Esophagus muscularis mucosa (tissue), 4 donors: ENCODE measurements at regions not wholly inside any gene's neighbourhood (a gene's known extent, or its start where the extent isn't known, plus 50 kb on each side); places are given as distances from the start of the nearest gene placed in this dataset.
"Not testable (repeated sequence)": the region's sequence is repeated elsewhere in the genome, so short reads cannot be mapped to it uniquely, and the experiment has no call there.

Experiments used
- DNase-seq: peaks from one replicate; pipeline ENCODE4 v3.0.0-alpha.2; 2017; ENCODE audit errors: extremely low spot score
- H3K27ac ChIP-seq, 4 donors: fragments of 200-600 bp; sonication (generic); replicated peaks in 1 of 4; 1 replicate in 3 of 4; 2 replicates in 1 of 4; pipeline ENCODE4 v1.5.1; 2016 to 2019; ENCODE audit warnings: mild to moderate bottlenecking in 1 of 4
- H3K27me3 ChIP-seq, 4 donors: fragments of 200-600 bp; sonication (generic); one replicate each; pipeline versions ENCODE4 v1.5.1 to v1.6.0; 2016 to 2019
- H3K36me3 ChIP-seq, 4 donors: fragments of 200-600 bp; sonication (generic); one replicate each; pipeline ENCODE4 v1.5.1; 2016 to 2019
- H3K4me1 ChIP-seq, 4 donors: fragments of 200-600 bp; sonication (generic); one replicate each; pipeline ENCODE4 v1.5.1; 2016 to 2019
- H3K4me3 ChIP-seq, 4 donors: fragments of 200-600 bp; sonication (generic); 1 replicate in 2 of 4; 2 replicates in 2 of 4; pipeline ENCODE4 v1.5.1; 2016 to 2019; ENCODE audit warnings: mild to moderate bottlenecking in 4 of 4, moderate library complexity in 1 of 4
- H3K9me3 ChIP-seq, 4 donors: fragments of 200-600 bp; sonication (generic); 1 replicate in 3 of 4; 2 replicates in 1 of 4; pipeline ENCODE4 v1.5.1; 2016 to 2019
- EP300 ChIP-seq: sonication (generic); formaldehyde crosslinking; IDR thresholded peaks from one replicate; pipeline ENCODE4 v1.6.1; 2017; ENCODE audit warnings: antibody characterized with exemption
- POLR2A ChIP-seq: fragments of 450-650 bp; IDR thresholded peaks from one replicate; pipeline ENCODE4 v1.6.1; 2017; ENCODE audit warnings: antibody characterized with exemption, moderate library complexity, mild to moderate bottlenecking, low read depth
- POLR2AphosphoS5 ChIP-seq, 2 donors: sonication (generic); formaldehyde crosslinking; IDR thresholded peaks; one replicate each; pipeline ENCODE4 v1.6.1; 2017; ENCODE audit warnings: antibody characterized with exemption in 2 of 2
- WGBS: methylation state at CpG from one replicate; pipeline ENCODE4 v1.1.5; 2018; 5-methylcytosine and 5-hydroxymethylcytosine counted together
- intact Hi-C: fragments of 100-400 bp; cut with DNase I; formaldehyde crosslinking; loops from one replicate; pipeline ENCODE4 v1.15.1; 2023
- TF ChIP-seq, protein P1 (sequence below), 3 experiments: fragments of 200-600 bp in 2 of 3; fragments of 450-650 bp in 1 of 3; sonication (generic) in 2 of 3; IDR thresholded peaks; one replicate each; pipeline ENCODE4 v1.5.1; 2017 to 2019; ENCODE audit warnings: antibody characterized with exemption in 3 of 3, mild to moderate bottlenecking in 2 of 3, moderate library complexity in 1 of 3

DNA sequence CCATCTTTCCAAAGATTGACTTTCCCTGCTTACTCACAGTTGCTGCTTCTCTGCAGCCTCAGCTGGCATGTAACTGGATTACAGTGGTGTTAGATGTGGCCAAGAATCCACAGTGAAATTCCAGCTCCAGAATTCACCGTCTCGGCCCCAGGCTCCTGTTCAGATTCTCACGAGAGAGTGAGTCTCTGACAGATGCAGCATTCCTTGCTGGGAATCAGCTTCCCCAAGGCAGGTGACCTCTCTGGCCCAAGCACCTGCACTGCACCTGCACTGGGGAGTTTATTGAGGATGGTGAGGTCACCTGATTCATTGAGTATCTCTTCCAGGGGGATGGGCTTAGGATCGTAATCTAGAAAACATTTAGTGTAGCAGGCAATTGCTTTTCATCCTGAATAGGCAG is 600.5 kb upstream of the RBFOX1 start:
- Histone ChIP-seq H3K27me3 (no peaks in the 10 kb centered on the region), H3K27ac (no peak overlapping the region), H3K9me3 (no peaks in the 10 kb centered on the region), H3K4me1 (no peaks in the 10 kb centered on the region), H3K36me3 (no peaks in the 10 kb centered on the region), H3K4me3 (no peak overlapping the region)
- no peak for DNase-seq
- TF ChIP-seq POLR2A (no peak), EP300 (no peak), POLR2AphosphoS5 (IDR thresholded peaks at IDR 0.05) (no peak)
- TF ChIP-seq, protein P1, sequence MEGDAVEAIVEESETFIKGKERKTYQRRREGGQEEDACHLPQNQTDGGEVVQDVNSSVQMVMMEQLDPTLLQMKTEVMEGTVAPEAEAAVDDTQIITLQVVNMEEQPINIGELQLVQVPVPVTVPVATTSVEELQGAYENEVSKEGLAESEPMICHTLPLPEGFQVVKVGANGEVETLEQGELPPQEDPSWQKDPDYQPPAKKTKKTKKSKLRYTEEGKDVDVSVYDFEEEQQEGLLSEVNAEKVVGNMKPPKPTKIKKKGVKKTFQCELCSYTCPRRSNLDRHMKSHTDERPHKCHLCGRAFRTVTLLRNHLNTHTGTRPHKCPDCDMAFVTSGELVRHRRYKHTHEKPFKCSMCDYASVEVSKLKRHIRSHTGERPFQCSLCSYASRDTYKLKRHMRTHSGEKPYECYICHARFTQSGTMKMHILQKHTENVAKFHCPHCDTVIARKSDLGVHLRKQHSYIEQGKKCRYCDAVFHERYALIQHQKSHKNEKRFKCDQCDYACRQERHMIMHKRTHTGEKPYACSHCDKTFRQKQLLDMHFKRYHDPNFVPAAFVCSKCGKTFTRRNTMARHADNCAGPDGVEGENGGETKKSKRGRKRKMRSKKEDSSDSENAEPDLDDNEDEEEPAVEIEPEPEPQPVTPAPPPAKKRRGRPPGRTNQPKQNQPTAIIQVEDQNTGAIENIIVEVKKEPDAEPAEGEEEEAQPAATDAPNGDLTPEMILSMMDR (IDR thresholded peaks at IDR 0.05): no peak
- intact Hi-C loops: no loop called here
- WGBS: 63% methylated on average over 4 of the region's 4 CpGs

DNA sequence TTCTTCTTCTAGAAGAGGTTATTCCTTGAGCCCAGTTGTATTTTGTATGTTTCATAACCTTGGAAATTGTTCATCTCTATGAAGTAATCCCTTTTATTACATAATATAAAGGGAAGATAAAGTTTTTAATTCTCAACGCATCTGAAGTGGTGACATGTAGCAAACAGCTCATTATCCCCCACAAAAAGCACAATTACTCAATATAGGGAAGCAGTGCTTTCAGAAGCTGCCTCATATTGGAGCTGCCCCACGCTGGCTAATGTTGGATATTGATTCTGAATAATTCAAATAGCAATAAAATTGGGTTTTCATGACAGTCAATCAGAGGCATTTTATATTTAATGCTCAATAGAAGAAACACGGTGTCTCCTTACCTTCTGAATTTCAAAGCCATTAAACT is 604.3 kb upstream of the RBFOX1 start:
- no peaks in the 10 kb centered on the region for H3K27me3 ChIP-seq
- H3K9me3 ChIP-seq: peaks cover 0 to 8% (median 0%) of the 10 kb centered on the region in 4 donors
- no peak overlapping the region for H3K27ac ChIP-seq
- WGBS: 69% methylated on average over 3 of the region's 3 CpGs
- TF ChIP-seq POLR2A (no peak), POLR2AphosphoS5 (IDR thresholded peaks at IDR 0.05) (no peak), EP300 (no peak)
- TF ChIP-seq, protein P1 (IDR thresholded peaks at IDR 0.05): no peak
- no peaks in the 10 kb centered on the region for H3K4me1 ChIP-seq
- DNase-seq: peak; percentile 10
- intact Hi-C loops: no loop called here
- no peak overlapping the region for H3K4me3 ChIP-seq
- no peaks in the 10 kb centered on the region for H3K36me3 ChIP-seq

- Histone ChIP-seq H3K4me3 (no peak overlapping the region), H3K27me3 (no peaks in the 10 kb centered on the region), H3K4me1 (no peaks in the 10 kb centered on the region), H3K9me3 (peaks cover 0 to 8% (median 0%) of the 10 kb centered on the region in 4 donors), H3K27ac (no peak overlapping the region), H3K36me3 (no peaks in the 10 kb centered on the region)
- DNase-seq: peak; percentile 55
- 72% methylated on average over 4 of the region's 4 CpGs for WGBS
- TF ChIP-seq POLR2A (no peak), POLR2AphosphoS5 (IDR thresholded peaks at IDR 0.05) (no peak), EP300 (no peak)
- TF ChIP-seq, protein P1 (IDR thresholded peaks at IDR 0.05): no peak
- intact Hi-C loops: no loop called here
Measured at GRCh38 chr16:6726621-6727020, 606.0 kb upstream of the RBFOX1 start.

DNA sequence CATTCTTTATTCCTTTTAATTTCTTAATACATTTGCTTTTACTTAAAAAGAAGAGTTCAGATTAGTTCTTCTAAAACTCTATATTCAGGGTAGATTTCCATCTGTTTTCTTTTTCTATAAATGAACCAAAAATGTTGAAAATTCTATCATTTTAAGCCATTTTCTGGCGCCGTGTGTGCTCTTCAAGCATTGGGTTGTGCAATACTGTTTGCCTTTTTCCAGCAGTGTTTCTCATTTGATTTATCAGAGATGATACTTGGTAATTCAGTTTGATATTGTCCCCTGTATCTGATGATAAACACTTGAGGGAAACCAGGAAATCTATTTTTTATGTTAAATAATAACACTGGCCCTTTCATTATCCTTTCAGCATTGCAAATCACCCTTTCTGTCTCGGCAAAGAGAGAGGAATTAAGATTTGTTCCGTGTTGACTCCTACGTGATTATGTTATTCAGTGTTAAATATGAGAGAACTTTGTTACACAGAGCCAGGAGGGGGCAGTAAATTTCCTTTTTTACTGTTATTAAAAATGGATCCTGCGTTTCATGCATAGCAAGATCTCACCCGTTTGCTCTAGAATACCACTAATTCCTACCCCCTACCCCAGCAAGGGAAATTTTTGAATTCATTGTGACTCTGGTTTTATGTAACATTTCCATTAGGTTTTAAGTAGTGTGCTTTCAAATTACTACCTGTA is 606.9 kb upstream of the RBFOX1 start:
- Histone ChIP-seq H3K9me3 (peaks cover 0 to 8% (median 0%) of the 10 kb centered on the region in 4 donors), H3K36me3 (no peaks in the 10 kb centered on the region), H3K27me3 (no peaks in the 10 kb centered on the region), H3K4me1 (no peaks in the 10 kb centered on the region), H3K4me3 (no peak overlapping the region), H3K27ac (no peak overlapping the region)
- 44% methylated on average over 7 of the region's 7 CpGs for WGBS
- TF ChIP-seq POLR2A (no peak), POLR2AphosphoS5 (IDR thresholded peaks at IDR 0.05) (no peak), EP300 (no peak)
- TF ChIP-seq, protein P1 (IDR thresholded peaks at IDR 0.05): no peak
- intact Hi-C loops: no loop called here
- DNase-seq: no peak

DNA sequence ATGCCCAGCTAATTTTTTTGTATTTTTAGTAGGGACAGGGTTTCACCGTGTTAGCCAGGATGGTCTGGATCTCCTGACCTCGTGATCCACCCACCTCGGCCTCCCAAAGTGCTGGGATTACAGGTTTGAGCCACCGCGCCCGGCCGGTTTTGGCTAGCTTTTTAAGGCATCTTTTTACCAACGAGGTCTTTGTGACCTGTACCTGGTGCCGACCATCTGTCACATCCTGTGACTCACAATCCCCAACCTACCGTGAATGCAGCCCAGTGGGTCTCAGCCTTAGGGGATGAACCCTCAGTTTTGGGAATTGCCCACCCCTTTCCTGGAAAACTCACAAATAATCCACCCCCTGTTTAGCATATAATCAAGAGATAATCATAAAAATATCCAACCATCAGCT is 607.4 kb upstream of the RBFOX1 start:
- H3K4me1 ChIP-seq, H3K9me3 ChIP-seq, H3K27ac ChIP-seq, H3K4me3 ChIP-seq, H3K27me3 ChIP-seq, intact Hi-C loops, H3K36me3 ChIP-seq: not testable (repeated sequence)
- peak; percentile 42 for DNase-seq
- WGBS: 91% methylated on average over 10 of the region's 10 CpGs
